ENCODE measurements at regions not wholly inside any gene's neighbourhood (a gene's known extent, or its start where the extent isn't known, plus 50 kb on each side); places are given as distances from the start of the nearest gene placed in this dataset.

DNA sequence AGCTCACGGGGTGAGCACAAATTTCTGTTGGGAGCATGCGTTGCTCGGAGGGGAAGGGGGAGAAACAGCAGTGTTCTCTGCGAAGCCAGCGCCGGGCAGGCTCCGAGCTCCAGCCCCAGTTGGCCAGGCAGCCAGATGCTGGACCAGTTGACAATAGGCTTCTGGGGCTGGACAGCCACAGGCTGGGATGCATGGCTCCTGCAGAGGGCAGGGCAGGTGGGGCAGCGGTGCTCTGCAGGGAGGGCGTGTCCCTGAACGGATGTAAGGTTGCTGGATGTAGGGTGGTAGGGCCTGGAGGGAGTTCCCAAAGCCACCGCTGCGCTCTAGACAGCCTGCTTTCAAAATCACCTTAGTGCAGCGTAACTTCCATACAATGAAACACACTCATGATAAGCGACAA is 574.9 kb downstream of the GLRX3 start:
- no peak for TF ChIP-seq CTCF (IDR thresholded peaks at IDR 0.05)
- TF ChIP-seq POLR2A (IDR thresholded peaks at IDR 0.05), result no peak
